B cell (primary cell): ENCODE measurements at regions not wholly inside any gene's neighbourhood (a gene's known extent, or its start where the extent isn't known, plus 50 kb on each side); places are given as distances from the start of the nearest gene placed in this dataset.

ENCODE experiments used
- ATAC-seq: fragments of 200-7000 bp; cut with Tn5 transposase; one replicate; pipeline ENCODE4 v1.10.0; 2021; ENCODE audit warnings: low read depth, mild to moderate bottlenecking, moderate number of reproducible peaks, moderate library complexity
- CTCF ChIA-PET: fragments of 350-600 bp; sonication (Branson Sonifier 250); formaldehyde crosslinking; loops from one replicate; lab custom pipeline; 2021; ENCODE audit warnings: antibody characterized with exemption, inconsistent platforms; lab: Charles Lee
- POLR2A ChIA-PET: fragments of 350-600 bp; sonication (Branson Sonifier 250); formaldehyde crosslinking; loops from one replicate; lab custom pipeline; 2021; ENCODE audit warnings: antibody characterized with exemption; lab: Charles Lee
- DNase-seq: peaks from one replicate; pipeline ENCODE4 v3.0.0; 2013
- H2AFZ ChIP-seq: 2 replicates; pipeline ENCODE4 v1.6.1; 2012; ENCODE audit warnings: mild to moderate bottlenecking, low read depth, low read length; ENCODE audit not compliant: insufficient read depth, poor library complexity, severe bottlenecking
- H3K27ac ChIP-seq, 2 donors: 1 replicate in 1 of 2; 2 replicates in 1 of 2; pipeline ENCODE4 v1.5.1; 2012 to 2013; ENCODE audit warnings: low read length in 2 of 2, mild to moderate bottlenecking in 2 of 2, moderate library complexity in 1 of 2
- H3K27me3 ChIP-seq, 4 experiments: fragments of 200-600 bp in 1 of 4; sonication (generic) in 1 of 4; replicated peaks in 1 of 4; 1 replicate in 2 of 4; 2 replicates in 2 of 4; pipeline versions ENCODE4 v1.6.1 to v1.7.0; 2013 to 2016; ENCODE audit warnings: low read length in 3 of 4, mild to moderate bottlenecking in 2 of 4, mixed read lengths in 1 of 4, moderate library complexity in 1 of 4; ENCODE audit not compliant: insufficient read depth in 4 of 4, control insufficient read depth in 3 of 4; ENCODE audit errors: control extremely low read depth in 1 of 4
- H3K36me3 ChIP-seq, 2 experiments: replicated peaks in 1 of 2; 1 replicate in 1 of 2; 2 replicates in 1 of 2; pipeline versions ENCODE4 v1.6.1 to v1.7.1; 2013; ENCODE audit warnings: low read length in 1 of 2; ENCODE audit not compliant: insufficient read depth in 2 of 2, control insufficient read depth in 1 of 2; ENCODE audit errors: control extremely low read depth in 1 of 2, extremely low read depth in 1 of 2
- H3K4me1 ChIP-seq, 2 donors: fragments of 200-600 bp in 1 of 2; sonication (generic) in 1 of 2; 1 replicate in 1 of 2; 2 replicates in 1 of 2; pipeline versions ENCODE4 v1.5.1 to v1.6.1; 2013 to 2017; ENCODE audit warnings: low read length in 2 of 2; ENCODE audit not compliant: control insufficient read depth in 2 of 2, insufficient read depth in 2 of 2
- H3K4me2 ChIP-seq: replicated peaks from 2 replicates; pipeline ENCODE3; 2012; ENCODE audit warnings: mild to moderate bottlenecking, low read depth, low read length; ENCODE audit not compliant: poor library complexity, severe bottlenecking
- H3K4me3 ChIP-seq, 5 experiments: fragments of 200-600 bp in 1 of 5; sonication (generic) in 1 of 5; 1 replicate in 3 of 5; 2 replicates in 2 of 5; pipeline versions ENCODE4 v1.5.1 to v1.7.0; 2011 to 2016; ENCODE audit warnings: low read length in 4 of 5, mild to moderate bottlenecking in 4 of 5, low read depth in 2 of 5, control low read depth in 1 of 5, moderate library complexity in 1 of 5; ENCODE audit not compliant: insufficient read depth in 1 of 5; ENCODE audit errors: control extremely low read depth in 1 of 5, extremely low read depth in 1 of 5
- H3K79me2 ChIP-seq: fragments of 200-600 bp; sonication (generic); one replicate; pipeline ENCODE4 v1.6.0; 2016; ENCODE audit warnings: low read length; ENCODE audit not compliant: control insufficient read depth, insufficient read depth
- H3K9ac ChIP-seq: fragments of 200-600 bp; sonication (generic); 2 replicates; pipeline ENCODE4 v1.6.1; 2017; ENCODE audit warnings: mild to moderate bottlenecking, low read length, moderate library complexity
- H3K9me3 ChIP-seq, 3 donors: one replicate each; pipeline versions ENCODE4 v1.6.1 to v1.7.1; 2013; ENCODE audit warnings: low read length in 2 of 3; ENCODE audit not compliant: control insufficient read depth in 2 of 3, insufficient read depth in 1 of 3; ENCODE audit errors: control extremely low read depth in 1 of 3
- H4K20me1 ChIP-seq: 2 replicates; pipeline ENCODE4 v1.6.0; 2012; ENCODE audit warnings: mild to moderate bottlenecking, low read length; ENCODE audit not compliant: insufficient read depth, control insufficient read depth, poor library complexity, severe bottlenecking
- H3K27ac Mint-ChIP-seq: one replicate; pipeline ENCODE4 v1.8.0; 2021; ENCODE audit warnings: mixed read lengths
- H3K27me3 Mint-ChIP-seq: one replicate; pipeline ENCODE4 v1.8.0; 2021; ENCODE audit warnings: mixed read lengths
- H3K4me1 Mint-ChIP-seq: one replicate; pipeline ENCODE4 v1.8.0; 2021; ENCODE audit warnings: mixed read lengths
- H3K4me3 Mint-ChIP-seq: one replicate; pipeline ENCODE4 v1.8.0; 2021; ENCODE audit warnings: mixed read lengths
- H3K9me3 Mint-ChIP-seq: one replicate; pipeline ENCODE4 v1.8.0; 2022; ENCODE audit warnings: mixed read lengths; ENCODE audit not compliant: insufficient read depth
- EZH2 ChIP-seq: IDR thresholded peaks from 2 replicates; pipeline ENCODE4 v1.6.1; 2012; ENCODE audit warnings: borderline replicate concordance, low read depth, mild to moderate bottlenecking, moderate library complexity, low read length; ENCODE audit not compliant: insufficient read depth, poor library complexity, severe bottlenecking
- WGBS: methylation state at CpG from one replicate; pipeline ENCODE4 v1.1.5; 2013; ENCODE audit warnings: missing lambda C conversion rate; ENCODE audit not compliant: insufficient coverage; 5-methylcytosine and 5-hydroxymethylcytosine counted together
- intact Hi-C: fragments of 100-400 bp; cut with micrococcal nuclease; formaldehyde crosslinking; loops from one replicate; pipeline ENCODE4 v1.10.0; 2022
- TF ChIP-seq, protein P1 (sequence below): fragments of 200-600 bp; IDR thresholded peaks from one replicate; pipeline ENCODE4 v1.8.0; 2022; ENCODE audit warnings: antibody characterized with exemption, mild to moderate bottlenecking

DNA sequence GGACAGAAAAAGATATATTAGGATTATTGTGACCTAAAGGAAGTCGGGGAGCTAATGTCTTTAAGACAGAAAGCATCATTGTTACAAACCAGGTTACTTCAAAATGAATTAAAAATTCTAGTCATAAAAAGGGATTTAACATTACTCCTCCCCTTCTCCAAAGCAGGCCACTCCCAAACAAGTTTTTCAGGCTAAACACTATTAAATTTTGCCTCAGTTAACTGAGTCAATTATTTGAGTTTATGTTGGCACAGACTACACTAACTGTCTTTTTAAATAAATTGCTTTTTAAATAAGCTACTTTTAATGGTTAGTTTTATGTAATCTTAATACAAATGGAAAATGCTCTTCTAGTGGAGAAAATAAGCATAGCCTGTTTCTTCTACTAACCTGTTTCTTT lies 395.0 kb upstream of the DUSP10 start:
- H3K4me1 Mint-ChIP-seq: no peaks in the 10 kb centered on the region
- H3K27ac ChIP-seq: no peak overlapping the region
- no peaks in the 10 kb centered on the region for H3K27me3 ChIP-seq
- H4K20me1 ChIP-seq: no peaks in the 10 kb centered on the region
- TF ChIP-seq, protein P1, sequence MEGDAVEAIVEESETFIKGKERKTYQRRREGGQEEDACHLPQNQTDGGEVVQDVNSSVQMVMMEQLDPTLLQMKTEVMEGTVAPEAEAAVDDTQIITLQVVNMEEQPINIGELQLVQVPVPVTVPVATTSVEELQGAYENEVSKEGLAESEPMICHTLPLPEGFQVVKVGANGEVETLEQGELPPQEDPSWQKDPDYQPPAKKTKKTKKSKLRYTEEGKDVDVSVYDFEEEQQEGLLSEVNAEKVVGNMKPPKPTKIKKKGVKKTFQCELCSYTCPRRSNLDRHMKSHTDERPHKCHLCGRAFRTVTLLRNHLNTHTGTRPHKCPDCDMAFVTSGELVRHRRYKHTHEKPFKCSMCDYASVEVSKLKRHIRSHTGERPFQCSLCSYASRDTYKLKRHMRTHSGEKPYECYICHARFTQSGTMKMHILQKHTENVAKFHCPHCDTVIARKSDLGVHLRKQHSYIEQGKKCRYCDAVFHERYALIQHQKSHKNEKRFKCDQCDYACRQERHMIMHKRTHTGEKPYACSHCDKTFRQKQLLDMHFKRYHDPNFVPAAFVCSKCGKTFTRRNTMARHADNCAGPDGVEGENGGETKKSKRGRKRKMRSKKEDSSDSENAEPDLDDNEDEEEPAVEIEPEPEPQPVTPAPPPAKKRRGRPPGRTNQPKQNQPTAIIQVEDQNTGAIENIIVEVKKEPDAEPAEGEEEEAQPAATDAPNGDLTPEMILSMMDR: no peak
- no peak for TF ChIP-seq EZH2
- no peaks in the 10 kb centered on the region for H3K4me1 ChIP-seq
- H3K4me2 ChIP-seq: no peak overlapping the region
- H3K9ac ChIP-seq: no peak overlapping the region
- DNase-seq (no peak), ATAC-seq (no peak)
- WGBS: no CpG with 5 or more reads among the region's 1 CpG
- peaks cover 0 to 4% (median 0%) of the 10 kb centered on the region in 3 donors for H3K9me3 ChIP-seq
- H3K79me2 ChIP-seq: no peaks in the 10 kb centered on the region
- H3K27me3 Mint-ChIP-seq: no peaks in the 10 kb centered on the region
- intact Hi-C loops: no loop called here
- ChIA-PET POLR2A (no interaction called here), CTCF (no interaction called here)
- no peaks in the 10 kb centered on the region for H3K9me3 Mint-ChIP-seq
- H2AFZ ChIP-seq: no peak overlapping the region
- H3K4me3 ChIP-seq: no peak overlapping the region
- no peak overlapping the region for H3K4me3 Mint-ChIP-seq
- no peak overlapping the region for H3K27ac Mint-ChIP-seq
- H3K36me3 ChIP-seq: no peaks in the 10 kb centered on the region

DNA sequence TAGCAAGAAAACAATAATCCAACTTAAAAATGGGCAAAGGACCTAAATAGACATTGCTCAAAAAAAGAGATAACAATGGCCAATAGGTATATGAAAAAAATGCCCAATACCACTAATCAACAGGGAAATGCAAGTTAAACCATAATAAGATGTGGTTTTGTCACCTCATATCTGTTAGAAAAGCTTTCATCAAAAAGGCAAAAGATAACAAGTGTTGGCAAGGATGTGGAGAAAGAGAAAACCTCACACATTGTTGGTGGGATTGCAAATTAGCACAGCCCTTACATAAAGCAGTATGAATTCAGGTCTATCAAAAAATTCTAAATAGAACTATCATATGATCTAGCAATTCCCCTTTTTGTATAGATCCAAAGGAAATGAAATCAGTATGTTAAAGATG lies 387.2 kb upstream of the DUSP10 start:
- peaks cover 0 to 4% (median 0%) of the 10 kb centered on the region in 3 donors for H3K9me3 ChIP-seq

More for the DNA sequence above, 387.2 kb upstream of the DUSP10 start:
- Histone ChIP-seq H3K36me3 (no peaks in the 10 kb centered on the region), H3K4me2 (no peak overlapping the region), H3K79me2 (no peaks in the 10 kb centered on the region), H3K4me1 (no peaks in the 10 kb centered on the region), H4K20me1 (no peaks in the 10 kb centered on the region), H3K27ac (no peak overlapping the region), H3K27me3 (no peaks in the 10 kb centered on the region), H2AFZ (no peak overlapping the region), H3K9ac (no peak overlapping the region), H3K4me3 (no peak overlapping the region)
- H3K4me3 Mint-ChIP-seq: no peak overlapping the region
- no peaks in the 10 kb centered on the region for H3K4me1 Mint-ChIP-seq
- ATAC-seq (no peak), DNase-seq (no peak)
- H3K27me3 Mint-ChIP-seq: peaks cover 16% of the 10 kb centered on the region
- no peak overlapping the region for H3K27ac Mint-ChIP-seq
- POLR2A ChIA-PET: no interaction called here
- intact Hi-C loops: no loop called here
- TF ChIP-seq, protein P1: no peak
- no peak for TF ChIP-seq EZH2
- H3K9me3 Mint-ChIP-seq: no peaks in the 10 kb centered on the region
- CTCF ChIA-PET: no interaction called here
